ENCODE measurements at regions not wholly inside any gene's neighbourhood (a gene's known extent, or its start where the extent isn't known, plus 50 kb on each side); places are given as distances from the start of the nearest gene placed in this dataset.
"Not testable (repeated sequence)": the region's sequence is repeated elsewhere in the genome, so short reads cannot be mapped to it uniquely, and the experiment has no call there.

- Mint-ChIP-seq H3K9me3 (no peaks in the 10 kb centered on the region), H3K36me3 (ENCODE audit: low read depth) (peaks cover 9% of the 10 kb centered on the region), H3K27me3 (no peaks in the 10 kb centered on the region), H3K4me1 (ENCODE audit: low read depth) (no peaks in the 10 kb centered on the region), H3K27ac (no peak overlapping the region), H3K4me3 (no peak overlapping the region)
- no peak for DNase-seq
Measured at GRCh38 chr1:198848206-198848605, 209.4 kb downstream of the PTPRC start.

- H3K9me3 Mint-ChIP-seq, result no peaks in the 10 kb centered on the region
- no peak overlapping the region for H3K4me3 Mint-ChIP-seq
- H3K36me3 Mint-ChIP-seq (ENCODE audit: low read depth), result peaks cover 9% of the 10 kb centered on the region
- no peak for DNase-seq
- H3K4me1 Mint-ChIP-seq (ENCODE audit: low read depth), result no peaks in the 10 kb centered on the region
- no peaks in the 10 kb centered on the region for H3K27me3 Mint-ChIP-seq
- no peak overlapping the region for H3K27ac Mint-ChIP-seq
Measured at GRCh38 chr1:198848649-198849048, 209.8 kb downstream of the PTPRC start.

GRCh38 chr1:198849093-198849492 is 210.3 kb downstream of the PTPRC start:
- no peak overlapping the region for H3K4me3 Mint-ChIP-seq
- H3K36me3 Mint-ChIP-seq (ENCODE audit: low read depth), result peaks cover 9% of the 10 kb centered on the region
- no peak overlapping the region for H3K27ac Mint-ChIP-seq
- H3K4me1 Mint-ChIP-seq (ENCODE audit: low read depth), result no peaks in the 10 kb centered on the region
- no peaks in the 10 kb centered on the region for H3K27me3 Mint-ChIP-seq
- no peaks in the 10 kb centered on the region for H3K9me3 Mint-ChIP-seq
- DNase-seq, result no peak

- H3K27ac Mint-ChIP-seq, result no peak overlapping the region
- no peaks in the 10 kb centered on the region for H3K27me3 Mint-ChIP-seq
- no peak for DNase-seq
- no peak overlapping the region for H3K4me3 Mint-ChIP-seq
- H3K9me3 Mint-ChIP-seq, result no peaks in the 10 kb centered on the region
- H3K36me3 Mint-ChIP-seq (ENCODE audit: low read depth), result peaks cover 12% of the 10 kb centered on the region
- H3K4me1 Mint-ChIP-seq (ENCODE audit: low read depth), result no peaks in the 10 kb centered on the region
Measured at GRCh38 chr1:198850196-198850595, 211.4 kb downstream of the PTPRC start.

- not testable (repeated sequence) for H3K4me1 Mint-ChIP-seq (ENCODE audit: low read depth); H3K27ac Mint-ChIP-seq; H3K27me3 Mint-ChIP-seq; H3K4me3 Mint-ChIP-seq; DNase-seq; H3K9me3 Mint-ChIP-seq; H3K36me3 Mint-ChIP-seq (ENCODE audit: low read depth)
Measured at GRCh38 chr1:198850966-198851365, 212.1 kb downstream of the PTPRC start.

GRCh38 chr1:198856601-198857000 is 217.8 kb downstream of the PTPRC start:
- H3K4me1 Mint-ChIP-seq (ENCODE audit: low read depth), result no peaks in the 10 kb centered on the region
- no peak for DNase-seq
- peaks cover 12% of the 10 kb centered on the region for H3K36me3 Mint-ChIP-seq (ENCODE audit: low read depth)
- H3K27me3 Mint-ChIP-seq, result no peaks in the 10 kb centered on the region
- no peaks in the 10 kb centered on the region for H3K9me3 Mint-ChIP-seq
- no peak overlapping the region for H3K27ac Mint-ChIP-seq
- H3K4me3 Mint-ChIP-seq, result no peak overlapping the region

GRCh38 chr1:198858033-198858432 is 219.2 kb downstream of the PTPRC start:
- H3K27ac Mint-ChIP-seq, result no peak overlapping the region
- H3K4me3 Mint-ChIP-seq, result no peak overlapping the region
- no peaks in the 10 kb centered on the region for H3K9me3 Mint-ChIP-seq
- no peaks in the 10 kb centered on the region for H3K4me1 Mint-ChIP-seq (ENCODE audit: low read depth)
- no peak for DNase-seq
- no peaks in the 10 kb centered on the region for H3K27me3 Mint-ChIP-seq
- H3K36me3 Mint-ChIP-seq (ENCODE audit: low read depth), result peaks cover 12% of the 10 kb centered on the region

GRCh38 chr1:198860371-198860770 is 221.5 kb downstream of the PTPRC start:
- H3K27ac Mint-ChIP-seq, result no peak overlapping the region
- H3K4me1 Mint-ChIP-seq (ENCODE audit: low read depth), result no peaks in the 10 kb centered on the region
- H3K36me3 Mint-ChIP-seq (ENCODE audit: low read depth), result peaks cover 9% of the 10 kb centered on the region
- H3K27me3 Mint-ChIP-seq, result no peaks in the 10 kb centered on the region
- H3K9me3 Mint-ChIP-seq, result no peaks in the 10 kb centered on the region
- no peak overlapping the region for H3K4me3 Mint-ChIP-seq
- DNase-seq, result no peak

GRCh38 chr1:198861636-198862035 is 222.8 kb downstream of the PTPRC start:
- no peaks in the 10 kb centered on the region for H3K4me1 Mint-ChIP-seq (ENCODE audit: low read depth)
- DNase-seq, result no peak
- no peaks in the 10 kb centered on the region for H3K27me3 Mint-ChIP-seq
- H3K9me3 Mint-ChIP-seq, result no peaks in the 10 kb centered on the region
- no peak overlapping the region for H3K4me3 Mint-ChIP-seq
- peaks cover 9% of the 10 kb centered on the region for H3K36me3 Mint-ChIP-seq (ENCODE audit: low read depth)
- no peak overlapping the region for H3K27ac Mint-ChIP-seq

- Mint-ChIP-seq H3K4me1 (ENCODE audit: low read depth) (no peaks in the 10 kb centered on the region), H3K36me3 (ENCODE audit: low read depth) (no peaks in the 10 kb centered on the region), H3K9me3 (no peaks in the 10 kb centered on the region), H3K27me3 (no peaks in the 10 kb centered on the region), H3K27ac (no peak overlapping the region), H3K4me3 (no peak overlapping the region)
- no peak for DNase-seq
Measured at GRCh38 chr1:198864695-198865094, 225.9 kb downstream of the PTPRC start.

- Mint-ChIP-seq H3K9me3 (no peaks in the 10 kb centered on the region), H3K4me3 (no peak overlapping the region), H3K4me1 (ENCODE audit: low read depth) (no peaks in the 10 kb centered on the region), H3K27ac (no peak overlapping the region), H3K36me3 (ENCODE audit: low read depth) (no peaks in the 10 kb centered on the region), H3K27me3 (no peaks in the 10 kb centered on the region)
- DNase-seq, result no peak
Measured at GRCh38 chr1:198865319-198865718, 226.5 kb downstream of the PTPRC start.

- Mint-ChIP-seq H3K4me1 (ENCODE audit: low read depth) (no peaks in the 10 kb centered on the region), H3K36me3 (ENCODE audit: low read depth) (peaks cover 8% of the 10 kb centered on the region), H3K4me3 (no peak overlapping the region), H3K27ac (no peak overlapping the region), H3K27me3 (no peaks in the 10 kb centered on the region), H3K9me3 (no peaks in the 10 kb centered on the region)
- no peak for DNase-seq
Measured at GRCh38 chr1:198867182-198867581, 228.3 kb downstream of the PTPRC start.

GRCh38 chr1:198873696-198874230 is 234.9 kb downstream of the PTPRC start:
- Mint-ChIP-seq H3K4me1 (ENCODE audit: low read depth) (peaks cover 1% of the 10 kb centered on the region), H3K27ac (no peak overlapping the region), H3K4me3 (no peak overlapping the region), H3K9me3 (peaks cover 5% of the 10 kb centered on the region), H3K27me3 (no peaks in the 10 kb centered on the region), H3K36me3 (ENCODE audit: low read depth) (peaks cover 23% of the 10 kb centered on the region)
- DNase-seq, result no peak

- Mint-ChIP-seq H3K27ac (no peak overlapping the region), H3K36me3 (ENCODE audit: low read depth) (peaks cover 33% of the 10 kb centered on the region), H3K27me3 (no peaks in the 10 kb centered on the region), H3K4me3 (no peak overlapping the region), H3K9me3 (peaks cover 5% of the 10 kb centered on the region), H3K4me1 (ENCODE audit: low read depth) (peaks cover 19% of the 10 kb centered on the region)
- no peak for DNase-seq
Measured at GRCh38 chr1:198876371-198876871, 237.6 kb downstream of the PTPRC start.

GRCh38 chr1:198878566-198878965 is 239.7 kb downstream of the PTPRC start:
- H3K9me3 Mint-ChIP-seq, result peaks cover 5% of the 10 kb centered on the region
- no peaks in the 10 kb centered on the region for H3K27me3 Mint-ChIP-seq
- H3K36me3 Mint-ChIP-seq (ENCODE audit: low read depth), result peaks cover 23% of the 10 kb centered on the region
- no peak overlapping the region for H3K4me3 Mint-ChIP-seq
- peaks cover 35% of the 10 kb centered on the region for H3K4me1 Mint-ChIP-seq (ENCODE audit: low read depth)
- no peak for DNase-seq
- H3K27ac Mint-ChIP-seq, result no peak overlapping the region

All from activated T-cell treated with anti-CD3 and anti-CD28 coated beads, Interleukin-2, amount 50 U/mL, for 24 hours (primary cell).